Stimulated activated naive CD4-positive, alpha-beta T cell (primary cell): ENCODE measurements at regions not wholly inside any gene's neighbourhood (a gene's known extent, or its start where the extent isn't known, plus 50 kb on each side); places are given as distances from the start of the nearest gene placed in this dataset.
A peak's percentile ranks its signal among the peaks of the same experiment; 100 is the strongest.
"Not testable (repeated sequence)": the region's sequence is repeated elsewhere in the genome, so short reads cannot be mapped to it uniquely, and the experiment has no call there.

Experiments used
- DNase-seq, 6 experiments: peaks; one replicate each; lab custom pipeline; 2025; lab: John Stamatoyannopoulos, UW

- DNase-seq = no peak
Measured at GRCh38 chr18:22700920-22701319, 232.2 kb upstream of the RBBP8 start.

- DNase-seq = no peak
Measured at GRCh38 chr18:22701326-22701725, 231.8 kb upstream of the RBBP8 start.

- no peak for DNase-seq
Measured at GRCh38 chr18:22701795-22702194, 231.3 kb upstream of the RBBP8 start.

GRCh38 chr18:22702806-22703205 is 230.3 kb upstream of the RBBP8 start:
- DNase-seq = no peak

GRCh38 chr18:22703883-22704585 is 229.1 kb upstream of the RBBP8 start:
- peak in 2 of 6 experiments; percentile 1 to 8 for DNase-seq

GRCh38 chr18:22704586-22704918 is 228.6 kb upstream of the RBBP8 start:
- DNase-seq = no peak

GRCh38 chr18:22705328-22705727 is 227.8 kb upstream of the RBBP8 start:
- DNase-seq = no peak

GRCh38 chr18:22706025-22706424 is 227.1 kb upstream of the RBBP8 start:
- DNase-seq = not testable (repeated sequence)

GRCh38 chr18:22709288-22710060 is 223.7 kb upstream of the RBBP8 start:
- DNase-seq = no peak

GRCh38 chr18:22710673-22711191 is 222.4 kb upstream of the RBBP8 start:
- DNase-seq = no peak

- no peak for DNase-seq
Measured at GRCh38 chr18:22711192-22711685, 221.9 kb upstream of the RBBP8 start.

- no peak for DNase-seq
Measured at GRCh38 chr18:22713511-22713910, 219.6 kb upstream of the RBBP8 start.

- not testable (repeated sequence) for DNase-seq
Measured at GRCh38 chr18:22717536-22717935, 215.6 kb upstream of the RBBP8 start.

GRCh38 chr18:22723221-22723620 is 209.9 kb upstream of the RBBP8 start:
- DNase-seq = no peak

GRCh38 chr18:22723773-22724172 is 209.4 kb upstream of the RBBP8 start:
- DNase-seq = no peak

GRCh38 chr18:22726469-22726868 is 206.7 kb upstream of the RBBP8 start:
- DNase-seq = no peak

- no peak for DNase-seq
Measured at GRCh38 chr18:22728016-22728415, 205.1 kb upstream of the RBBP8 start.

- DNase-seq = no peak
Measured at GRCh38 chr18:22728481-22729105, 204.5 kb upstream of the RBBP8 start.

GRCh38 chr18:22731398-22731797 is 201.7 kb upstream of the RBBP8 start:
- DNase-seq = no peak

GRCh38 chr18:22734105-22734661 is 198.9 kb upstream of the RBBP8 start:
- DNase-seq = no peak

GRCh38 chr18:22734791-22735627 is 198.1 kb upstream of the RBBP8 start:
- DNase-seq = no peak
